Esophagus (tissue), 2 donors: ENCODE measurements at regions not wholly inside any gene's neighbourhood (a gene's known extent, or its start where the extent isn't known, plus 50 kb on each side); places are given as distances from the start of the nearest gene placed in this dataset.

Experiments
- H3K27ac ChIP-seq, 2 donors: one replicate each; pipeline ENCODE4 v1.5.1; 2013; ENCODE audit warnings: low read depth in 2 of 2, mild to moderate bottlenecking in 2 of 2, inconsistent platforms in 1 of 2, low read length in 1 of 2, moderate library complexity in 1 of 2
- H3K27me3 ChIP-seq, 2 donors: one replicate each; pipeline ENCODE4 v1.6.1; 2013; ENCODE audit warnings: low read length in 2 of 2, control low read depth in 1 of 2, mild to moderate bottlenecking in 1 of 2; ENCODE audit not compliant: insufficient read depth in 2 of 2, control insufficient read depth in 1 of 2
- H3K36me3 ChIP-seq, 2 donors: one replicate each; pipeline ENCODE4 v1.6.1; 2013; ENCODE audit warnings: low read length in 1 of 2; ENCODE audit not compliant: control insufficient read depth in 2 of 2, insufficient read depth in 2 of 2
- H3K4me1 ChIP-seq, 2 donors: one replicate each; pipeline ENCODE4 v1.6.1; 2013; ENCODE audit warnings: low read length in 1 of 2; ENCODE audit not compliant: control insufficient read depth in 2 of 2, insufficient read depth in 2 of 2
- H3K4me3 ChIP-seq, 2 donors: one replicate each; pipeline ENCODE4 v1.5.1; 2013; ENCODE audit warnings: low read length in 2 of 2, mild to moderate bottlenecking in 2 of 2, low read depth in 1 of 2, moderate library complexity in 1 of 2
- H3K9me3 ChIP-seq, 2 donors: one replicate each; pipeline ENCODE4 v1.6.1; 2013; ENCODE audit warnings: mild to moderate bottlenecking in 2 of 2, low read depth in 1 of 2, low read length in 1 of 2, moderate library complexity in 1 of 2; ENCODE audit not compliant: control insufficient read depth in 2 of 2, insufficient read depth in 1 of 2
- WGBS, 2 donors: extraction: QIAGEN DNeasy Blood & Tissue Kit; methylation state at CpG; one replicate each; pipeline ENCODE4 v1.1.7; 2013; 5-methylcytosine and 5-hydroxymethylcytosine counted together
- donor health status: healthy with polysubstance abuse.
- donor health status: Bipolar disorder and iron deficiency.

DNA sequence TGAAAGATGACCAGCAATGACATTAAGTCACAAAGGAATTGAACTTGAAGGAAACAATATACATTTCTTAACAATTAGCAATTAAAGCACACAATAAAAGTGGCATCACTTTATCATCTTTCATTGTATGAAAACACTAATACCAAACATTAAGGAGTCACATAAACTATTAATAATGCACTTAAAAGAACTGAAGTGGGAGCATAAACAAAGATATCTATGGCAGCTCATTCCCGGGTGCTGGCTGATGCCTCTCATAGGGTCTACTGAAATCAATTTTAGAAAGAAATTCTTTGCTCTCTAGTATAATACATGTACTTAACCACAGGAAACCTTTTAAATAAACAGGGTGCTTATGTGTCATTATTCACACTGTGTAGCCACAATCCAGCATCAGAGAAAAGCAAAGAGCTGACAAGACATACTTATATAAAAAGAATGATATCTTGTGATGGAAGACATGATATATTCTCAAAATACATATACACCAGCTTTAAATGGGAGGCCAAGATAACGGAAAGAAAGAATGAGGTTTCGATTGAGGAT lies 1207.8 kb downstream of the EFNB2 start:
- H3K27ac ChIP-seq: no peak overlapping the region
- no peaks in the 10 kb centered on the region for H3K36me3 ChIP-seq
- no peaks in the 10 kb centered on the region for H3K27me3 ChIP-seq
- 48 to 64% methylated on average over 3 of the region's 3 CpGs for whole genome bisulfite sequencing, 2 donors
- no peaks in the 10 kb centered on the region for H3K9me3 ChIP-seq
- no peaks in the 10 kb centered on the region for H3K4me1 ChIP-seq
- H3K4me3 ChIP-seq: no peak overlapping the region

DNA sequence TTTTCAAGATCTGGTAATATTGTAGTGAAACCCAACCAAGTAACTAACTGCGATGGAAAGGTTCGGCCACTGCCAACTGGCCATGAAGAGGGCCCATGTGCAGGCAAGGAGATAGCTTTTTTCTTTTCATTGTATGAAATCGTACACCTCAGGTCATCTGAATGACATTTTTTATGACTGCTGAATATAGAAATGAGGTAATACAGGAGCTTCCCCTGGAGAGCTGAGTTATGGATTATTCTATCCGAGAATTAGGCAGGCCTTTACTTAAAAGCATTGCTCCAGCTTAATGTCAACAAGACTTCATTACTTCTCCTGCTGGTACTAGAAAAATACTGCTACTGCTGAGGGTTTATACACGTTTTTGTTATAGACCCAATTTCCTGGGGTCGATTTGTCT lies 1215.6 kb downstream of the EFNB2 start:
- Histone ChIP-seq H3K27ac (no peak overlapping the region), H3K36me3 (no peaks in the 10 kb centered on the region), H3K4me3 (no peak overlapping the region), H3K4me1 (no peaks in the 10 kb centered on the region), H3K27me3 (no peaks in the 10 kb centered on the region), H3K9me3 (no peaks in the 10 kb centered on the region)
- 71 to 82% methylated on average over 6 of the region's 6 CpGs for WGBS, 2 donors

DNA sequence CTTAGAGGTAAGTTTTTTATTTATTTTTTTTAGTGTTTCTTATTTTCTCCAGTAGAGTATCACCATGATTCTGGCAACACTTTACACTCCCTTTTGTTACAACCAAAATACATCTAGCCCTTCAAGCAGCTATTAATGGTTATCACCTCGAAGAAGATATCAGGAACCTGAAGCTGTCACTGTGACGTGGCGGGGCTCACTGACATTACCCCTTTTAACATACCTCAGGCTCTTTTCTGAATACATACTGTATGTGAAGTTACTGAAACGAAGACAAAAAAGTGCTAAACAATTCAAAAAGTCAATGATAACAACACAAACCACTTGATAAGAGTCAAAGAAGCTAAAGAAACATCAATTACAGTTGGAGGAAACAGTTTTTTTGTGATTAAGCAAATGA lies 1218.7 kb downstream of the EFNB2 start:
- no peak overlapping the region for H3K27ac ChIP-seq
- H3K36me3 ChIP-seq: no peaks in the 10 kb centered on the region
- H3K4me1 ChIP-seq: no peaks in the 10 kb centered on the region
- no peaks in the 10 kb centered on the region for H3K27me3 ChIP-seq
- H3K4me3 ChIP-seq: no peak overlapping the region
- no peaks in the 10 kb centered on the region for H3K9me3 ChIP-seq
- WGBS, 2 donors: 77 to 80% methylated on average over 4 of the region's 4 CpGs

DNA sequence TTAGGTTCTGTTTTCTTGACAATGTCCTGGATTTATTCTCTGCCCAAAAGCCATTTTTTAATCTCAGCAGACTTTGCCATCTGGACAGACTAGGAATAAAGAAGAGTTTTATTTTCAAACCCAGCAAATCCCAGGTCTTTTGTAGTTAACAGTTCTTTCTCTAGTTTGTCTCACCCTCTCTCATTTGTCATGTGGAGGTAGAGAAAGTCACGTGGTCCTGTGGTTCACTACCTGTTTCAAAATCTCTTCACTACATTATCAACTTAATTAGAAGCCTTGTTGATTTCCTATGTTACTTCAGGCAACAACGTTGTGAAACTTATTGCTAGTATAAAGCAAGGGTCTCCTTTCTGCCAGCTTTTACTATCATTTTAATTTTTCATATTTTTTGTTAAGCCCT lies 1222.6 kb downstream of the EFNB2 start:
- no peak overlapping the region for H3K4me3 ChIP-seq
- no peaks in the 10 kb centered on the region for H3K27me3 ChIP-seq
- H3K9me3 ChIP-seq: no peaks in the 10 kb centered on the region
- H3K4me1 ChIP-seq: no peaks in the 10 kb centered on the region
- no peak overlapping the region for H3K27ac ChIP-seq
- no peaks in the 10 kb centered on the region for H3K36me3 ChIP-seq
- WGBS, 2 donors: 58 to 70% methylated on average over 2 of the region's 2 CpGs

DNA sequence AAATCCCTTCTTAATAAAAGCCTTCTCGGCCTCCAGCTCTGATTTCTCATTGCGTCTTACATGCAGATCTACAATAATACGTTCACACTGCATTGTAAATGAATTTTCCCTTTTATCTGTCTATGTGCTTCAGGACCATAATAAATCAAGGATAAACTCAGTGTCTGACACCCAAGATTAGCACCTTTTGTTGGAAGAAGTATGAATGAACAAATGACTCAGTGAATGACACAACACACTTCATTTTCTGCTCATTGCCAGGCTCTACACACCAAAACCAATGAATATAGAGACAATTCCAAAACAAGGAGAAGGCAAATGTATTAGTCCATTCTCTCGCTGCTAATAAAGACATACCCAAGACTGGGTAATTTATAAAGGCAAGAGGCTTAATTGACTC lies 1224.4 kb downstream of the EFNB2 start:
- no peaks in the 10 kb centered on the region for H3K4me1 ChIP-seq
- no peak overlapping the region for H3K4me3 ChIP-seq
- H3K27me3 ChIP-seq: no peaks in the 10 kb centered on the region
- no peak overlapping the region for H3K27ac ChIP-seq
- no peaks in the 10 kb centered on the region for H3K9me3 ChIP-seq
- H3K36me3 ChIP-seq: no peaks in the 10 kb centered on the region
- WGBS, 2 donors: 55 to 66% methylated on average over 4 of the region's 4 CpGs

DNA sequence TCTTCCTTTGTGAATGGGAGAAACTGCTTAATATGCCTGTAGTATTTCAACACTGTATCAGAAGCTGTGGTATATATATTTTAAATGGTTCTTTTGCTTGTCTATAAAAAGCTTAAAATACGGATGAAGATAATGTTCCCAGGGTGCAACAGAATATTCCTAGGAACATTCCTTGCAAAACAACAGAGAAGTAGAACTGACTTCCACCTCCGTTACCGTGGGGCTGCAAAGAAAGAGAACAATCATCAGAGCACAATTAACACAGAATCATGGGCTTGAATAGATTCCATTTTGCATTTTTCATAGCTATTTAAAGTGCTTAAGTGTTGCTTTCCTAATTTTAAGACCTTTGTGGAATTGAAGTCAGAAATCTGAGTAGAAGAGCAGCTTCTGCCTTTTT lies 1227.7 kb downstream of the EFNB2 start:
- no peak overlapping the region for H3K4me3 ChIP-seq
- WGBS, 2 donors: 90 to 92% methylated on average over 3 of the region's 3 CpGs
- no peaks in the 10 kb centered on the region for H3K4me1 ChIP-seq
- H3K36me3 ChIP-seq: no peaks in the 10 kb centered on the region
- H3K27ac ChIP-seq: no peak overlapping the region
- no peaks in the 10 kb centered on the region for H3K27me3 ChIP-seq
- no peaks in the 10 kb centered on the region for H3K9me3 ChIP-seq

DNA sequence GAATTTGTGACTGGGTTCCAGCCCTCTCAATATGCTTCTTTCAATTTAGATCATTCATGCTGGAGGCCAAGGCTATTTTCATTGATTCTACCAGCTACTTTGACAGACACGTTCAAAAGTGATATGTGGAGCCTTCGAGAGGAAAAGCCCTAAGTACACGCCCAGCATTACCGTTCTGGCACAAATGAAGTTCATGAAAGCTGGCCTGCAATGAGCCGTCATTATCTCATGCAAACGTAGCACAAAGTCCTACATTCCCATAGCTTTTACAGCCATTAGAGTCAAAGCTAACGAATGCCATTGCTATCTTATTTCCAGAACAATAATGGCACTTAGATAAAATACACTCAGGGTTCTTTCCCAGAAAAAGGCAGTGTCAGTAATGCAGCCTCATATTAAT lies 1237.6 kb downstream of the EFNB2 start:
- no peaks in the 10 kb centered on the region for H3K9me3 ChIP-seq
- no peak overlapping the region for H3K4me3 ChIP-seq
- no peaks in the 10 kb centered on the region for H3K4me1 ChIP-seq
- WGBS, 2 donors: 60 to 73% methylated on average over 7 of the region's 7 CpGs
- H3K27me3 ChIP-seq: no peaks in the 10 kb centered on the region
- no peak overlapping the region for H3K27ac ChIP-seq
- H3K36me3 ChIP-seq: no peaks in the 10 kb centered on the region

DNA sequence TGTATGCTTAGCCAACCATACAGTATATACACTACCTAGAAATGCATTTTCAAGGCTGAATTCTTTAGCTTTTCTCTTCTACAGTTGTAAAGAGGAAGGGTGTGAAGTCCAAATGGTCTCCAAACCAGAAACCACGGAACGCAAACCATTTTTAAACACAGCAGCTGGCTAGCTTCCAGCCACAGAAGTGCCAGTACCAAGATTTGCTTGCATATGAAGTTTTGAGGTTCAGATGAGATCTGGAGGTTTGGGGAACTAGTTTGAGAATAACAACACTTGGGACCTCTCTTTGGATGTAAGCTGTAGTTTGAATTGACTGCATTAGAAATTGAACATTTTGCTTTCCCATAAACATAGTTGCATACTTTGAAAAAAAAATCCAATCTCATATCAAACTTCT lies 1243.5 kb downstream of the EFNB2 start:
- H3K27ac ChIP-seq: no peak overlapping the region
- no peaks in the 10 kb centered on the region for H3K36me3 ChIP-seq
- no peak overlapping the region for H3K4me3 ChIP-seq
- no peaks in the 10 kb centered on the region for H3K9me3 ChIP-seq
- H3K27me3 ChIP-seq: no peaks in the 10 kb centered on the region
- no peaks in the 10 kb centered on the region for H3K4me1 ChIP-seq
- 73 to 86% methylated on average over 2 of the region's 2 CpGs for WGBS, 2 donors

DNA sequence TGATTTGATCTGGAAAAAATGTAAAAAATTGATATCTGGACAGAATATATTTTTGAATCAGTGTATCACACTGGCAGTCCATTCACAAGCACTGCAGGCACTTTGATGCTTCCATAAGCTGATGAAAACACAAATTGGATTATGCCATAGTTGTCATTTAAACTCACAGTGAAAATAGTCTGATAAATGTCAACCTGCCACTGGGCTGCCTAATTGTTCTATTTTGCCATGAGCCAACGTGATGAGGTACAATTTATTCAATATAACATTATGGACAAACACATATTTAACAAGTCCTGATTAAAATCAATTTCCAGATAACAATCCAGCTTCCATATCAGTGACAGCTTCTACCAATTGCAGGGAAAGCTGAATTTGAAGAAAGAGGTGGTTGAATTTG lies 1244.9 kb downstream of the EFNB2 start:
- Histone ChIP-seq H3K36me3 (no peaks in the 10 kb centered on the region), H3K4me1 (no peaks in the 10 kb centered on the region), H3K9me3 (no peaks in the 10 kb centered on the region), H3K4me3 (no peak overlapping the region), H3K27ac (no peak overlapping the region), H3K27me3 (no peaks in the 10 kb centered on the region)
- 69 to 81% methylated on average over 1 of the region's 1 CpG for WGBS, 2 donors

DNA sequence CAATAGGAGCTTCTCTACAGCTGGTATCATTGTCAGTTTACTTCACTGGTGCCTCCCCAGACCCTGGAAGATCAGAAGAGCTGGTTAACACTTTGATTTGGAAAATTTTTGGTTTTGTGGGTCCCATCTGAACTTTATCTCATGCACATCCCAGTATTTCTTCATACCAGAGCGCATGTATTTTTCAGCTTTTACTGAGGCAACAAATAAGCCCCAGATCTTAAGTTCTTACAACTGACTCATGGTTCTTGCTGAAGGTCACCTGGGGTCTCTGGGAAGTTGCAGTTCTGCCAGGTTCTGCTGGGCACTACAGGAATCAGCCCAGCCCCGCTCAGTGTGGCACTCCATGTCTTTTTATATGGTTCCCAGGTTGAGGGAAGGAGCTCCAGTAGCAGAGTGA lies 1249.9 kb downstream of the EFNB2 start:
- H3K27ac ChIP-seq: no peak overlapping the region
- H3K9me3 ChIP-seq: no peaks in the 10 kb centered on the region
- no peaks in the 10 kb centered on the region for H3K36me3 ChIP-seq
- H3K4me1 ChIP-seq: no peaks in the 10 kb centered on the region
- no peak overlapping the region for H3K4me3 ChIP-seq
- WGBS, 2 donors: 85 to 88% methylated on average over 2 of the region's 2 CpGs
- no peaks in the 10 kb centered on the region for H3K27me3 ChIP-seq
